OCI-LY7 (cell line): ENCODE measurements at regions not wholly inside any gene's neighbourhood (a gene's known extent, or its start where the extent isn't known, plus 50 kb on each side); places are given as distances from the start of the nearest gene placed in this dataset.

Experiments used
- CTCF ChIP-seq: fragments of 200-600 bp; sonication (generic); conservative IDR thresholded peaks from 2 replicates; pipeline ENCODE4 v1.5.1; 2014; ENCODE audit warnings: mild to moderate bottlenecking, antibody characterized with exemption, low read length, moderate library complexity, mixed read lengths
- EZH2phosphoT487 ChIP-seq: fragments of 200-600 bp; sonication (generic); IDR thresholded peaks from 2 replicates; pipeline ENCODE4 v1.6.1; 2018; ENCODE audit warnings: low read depth, borderline replicate concordance, mild to moderate bottlenecking, mixed run types, antibody characterized with exemption, low read length, moderate library complexity, mixed read lengths

- TF ChIP-seq CTCF (no peak), EZH2phosphoT487 (no peak)
These were observed 112.1 kb upstream of the ANO1 start for GRCh38 chr11:69965821-69966582.
